Activated CD4-positive, alpha-beta memory T cell treated with anti-CD3 and anti-CD28 coated beads, Interleukin-2, amount 10 ng/mL, durations not matched to agents 7 days and 5 days (primary cell): ENCODE measurements at regions not wholly inside any gene's neighbourhood (a gene's known extent, or its start where the extent isn't known, plus 50 kb on each side); places are given as distances from the start of the nearest gene placed in this dataset.

Experiments
- CTCF ChIA-PET: fragments of 350-600 bp; sonication (Branson Sonifier 250); formaldehyde crosslinking; loops from one replicate; lab custom pipeline; 2021; ENCODE audit warnings: antibody characterized with exemption, inconsistent platforms; lab: Charles Lee
- POLR2A ChIA-PET: fragments of 350-600 bp; sonication (Branson Sonifier 250); formaldehyde crosslinking; loops from one replicate; lab custom pipeline; 2021; ENCODE audit warnings: antibody characterized with exemption; lab: Charles Lee
- DNase-seq: peaks from one replicate; pipeline ENCODE4 v3.0.0-alpha.2; 2020
- H3K27ac Mint-ChIP-seq: one replicate; pipeline ENCODE4 v1.8.0; 2021; ENCODE audit warnings: mild to moderate bottlenecking, mixed read lengths
- H3K27me3 Mint-ChIP-seq: one replicate; pipeline ENCODE4 v1.8.0; 2021; ENCODE audit warnings: mixed read lengths
- H3K36me3 Mint-ChIP-seq: one replicate; pipeline ENCODE4 v1.8.0; 2021; ENCODE audit warnings: low read depth, mixed read lengths
- H3K4me1 Mint-ChIP-seq: one replicate; pipeline ENCODE4 v1.8.0; 2021; ENCODE audit warnings: mixed read lengths
- H3K4me3 Mint-ChIP-seq: one replicate; pipeline ENCODE4 v1.8.0; 2021; ENCODE audit warnings: mild to moderate bottlenecking, mixed read lengths
- H3K9me3 Mint-ChIP-seq: one replicate; pipeline ENCODE4 v1.8.0; 2021; ENCODE audit warnings: mixed read lengths

DNA sequence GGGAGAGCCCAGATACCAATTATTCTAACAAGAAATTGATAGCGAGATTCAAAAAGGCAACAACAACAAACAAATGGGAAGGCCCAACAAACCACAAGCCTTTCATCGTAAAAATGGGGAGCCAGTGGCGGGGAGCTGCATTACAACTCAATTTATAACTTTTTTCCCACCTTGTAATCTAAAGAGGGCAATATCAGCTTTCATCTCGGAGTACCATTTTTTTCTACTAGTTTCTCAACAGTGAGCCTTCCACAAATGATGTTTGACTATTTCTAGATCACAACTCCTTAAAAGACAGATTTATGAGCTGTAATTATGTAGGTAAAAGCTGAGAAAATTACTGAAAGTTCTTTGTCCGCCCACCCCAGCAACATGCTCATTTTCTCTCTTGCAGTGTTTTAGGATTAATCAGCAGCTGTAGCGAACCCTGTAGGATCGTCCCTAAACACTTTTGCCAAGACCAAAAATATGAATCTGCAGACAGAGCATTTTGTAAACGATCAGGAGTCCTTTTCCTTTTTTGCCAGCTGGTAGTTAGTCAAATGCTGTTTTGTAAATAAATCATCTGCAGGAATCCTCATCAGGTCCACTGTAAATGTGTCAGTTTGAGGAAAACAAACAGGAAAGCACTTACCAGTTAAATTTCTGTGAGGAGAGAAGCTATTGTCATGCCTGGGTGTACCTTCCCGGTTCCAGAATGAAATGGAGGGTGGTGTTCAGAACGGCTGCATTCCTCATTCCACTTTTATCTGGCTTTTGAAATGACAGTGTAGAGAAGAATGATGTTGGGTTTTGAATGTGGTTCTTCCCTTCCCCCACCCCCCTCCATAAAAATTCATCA lies 53.2 kb downstream of the EEF1B2 start:
- Mint-ChIP-seq H3K27ac (no peak overlapping the region), H3K4me1 (peaks cover 5% of the 10 kb centered on the region), H3K36me3 (no peaks in the 10 kb centered on the region), H3K27me3 (peaks cover 25% of the 10 kb centered on the region), H3K4me3 (no peak overlapping the region), H3K9me3 (no peaks in the 10 kb centered on the region)
- POLR2A ChIA-PET = interaction anchor here (1.5 kb wide), 1 partner anchor 46 kb away, joined by 3 read pairs; no protein-coding TSS in a partner anchor
- DNase-seq = no peak
- CTCF ChIA-PET = interaction anchor here (0.6 to 0.7 kb wide), 4 partner anchors 8 to 384 kb away, joined by 3 to 4 read pairs (median 3); no protein-coding TSS in a partner anchor

DNA sequence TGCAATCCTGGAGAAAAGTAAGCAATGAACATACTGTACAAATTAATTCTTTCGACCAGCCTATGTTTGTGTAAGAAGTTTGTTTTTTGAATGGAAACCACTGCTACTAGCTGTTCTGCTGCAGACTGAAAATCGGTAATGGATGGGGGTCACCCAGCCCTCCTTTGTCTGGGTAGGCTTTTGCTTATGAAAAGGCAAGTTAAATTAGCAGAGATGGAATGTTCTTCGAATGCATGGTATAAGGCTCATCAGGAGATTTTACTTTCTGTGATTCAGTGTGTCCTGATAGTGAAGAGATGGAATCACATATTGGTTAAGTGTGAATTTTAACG lies 53.8 kb downstream of the EEF1B2 start:
- H3K27me3 Mint-ChIP-seq = peaks cover 26% of the 10 kb centered on the region
- peaks cover 7% of the 10 kb centered on the region for H3K4me1 Mint-ChIP-seq
- no peaks in the 10 kb centered on the region for H3K9me3 Mint-ChIP-seq
- POLR2A ChIA-PET = interaction anchor here (1.5 kb wide), 1 partner anchor 46 kb away, joined by 3 read pairs; no protein-coding TSS in a partner anchor
- no peak overlapping the region for H3K4me3 Mint-ChIP-seq
- no peaks in the 10 kb centered on the region for H3K36me3 Mint-ChIP-seq
- CTCF ChIA-PET = interaction anchor here (0.7 kb wide), 1 partner anchor 25 kb away, joined by 4 read pairs; no protein-coding TSS in a partner anchor
- H3K27ac Mint-ChIP-seq = no peak overlapping the region
- no peak for DNase-seq

DNA sequence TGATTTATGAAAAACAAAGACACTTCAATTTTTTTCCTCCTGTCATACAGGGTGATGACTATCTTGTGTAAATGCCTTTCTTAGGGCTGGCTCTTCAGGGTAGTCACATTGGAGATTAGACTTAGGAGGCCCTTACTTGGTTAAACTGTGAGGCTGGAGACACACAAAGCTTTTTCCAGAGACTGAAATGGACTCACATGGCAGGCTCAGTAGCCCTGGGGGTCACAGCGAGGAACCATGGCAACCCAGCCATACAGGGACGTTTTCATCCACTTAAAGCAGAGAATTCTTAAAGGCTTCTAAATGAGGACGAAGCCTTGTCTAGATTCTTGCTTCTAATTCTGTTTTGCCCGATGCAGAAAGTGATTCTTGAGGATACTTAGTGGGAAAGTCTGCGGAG lies 57.3 kb upstream of the ZDBF2 start:
- DNase-seq = no peak
- Mint-ChIP-seq H3K27ac (no peak overlapping the region), H3K4me1 (peaks cover 16% of the 10 kb centered on the region), H3K4me3 (no peak overlapping the region), H3K9me3 (no peaks in the 10 kb centered on the region), H3K27me3 (peaks cover 24% of the 10 kb centered on the region), H3K36me3 (no peaks in the 10 kb centered on the region)
- CTCF ChIA-PET = no interaction called here
- POLR2A ChIA-PET = no interaction called here

DNA sequence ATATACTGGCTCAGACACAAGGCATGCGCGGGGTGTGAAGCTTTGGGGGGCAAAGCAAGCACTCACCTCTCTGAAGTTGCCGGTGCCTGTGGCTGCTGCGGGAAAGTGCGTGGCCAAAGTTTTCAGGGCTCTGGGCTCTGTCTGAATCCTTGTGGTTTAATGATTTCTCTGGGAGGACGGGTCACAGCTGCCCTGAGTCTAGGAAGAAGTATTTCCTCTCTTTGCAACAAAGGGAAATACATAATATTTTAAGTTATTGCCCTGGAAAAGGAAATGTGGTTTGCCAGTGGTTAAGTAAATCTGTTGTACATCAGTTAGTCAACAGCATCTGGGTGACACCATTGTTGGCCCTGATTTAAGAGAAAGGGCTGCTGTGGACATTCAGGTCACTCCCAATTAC lies 56.7 kb upstream of the ZDBF2 start:
- Mint-ChIP-seq H3K36me3 (no peaks in the 10 kb centered on the region), H3K4me3 (no peak overlapping the region), H3K27ac (no peak overlapping the region), H3K4me1 (peaks cover 16% of the 10 kb centered on the region), H3K9me3 (no peaks in the 10 kb centered on the region), H3K27me3 (peaks cover 21% of the 10 kb centered on the region)
- DNase-seq = no peak
- ChIA-PET CTCF (no interaction called here), POLR2A (no interaction called here)

DNA sequence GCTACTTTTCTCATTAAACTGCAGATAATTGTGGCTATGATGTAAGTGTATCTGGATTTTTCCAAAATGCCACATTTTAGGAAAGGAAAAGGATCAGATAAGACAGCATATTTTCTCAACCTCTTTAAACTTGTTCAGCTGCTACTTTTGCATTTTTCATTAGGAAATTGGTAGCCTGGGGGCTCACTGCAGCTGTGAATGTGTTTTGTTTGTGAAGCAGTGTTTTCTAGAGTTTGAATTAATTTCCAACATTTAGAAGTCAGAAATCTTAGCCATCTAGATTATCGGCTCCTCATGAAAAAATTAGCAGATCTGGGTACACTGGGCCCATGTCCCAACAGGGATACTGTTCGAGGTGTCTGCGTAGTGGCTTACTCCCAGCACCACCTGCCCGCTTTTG lies 56.3 kb upstream of the ZDBF2 start:
- no peak overlapping the region for H3K4me3 Mint-ChIP-seq
- H3K9me3 Mint-ChIP-seq = no peaks in the 10 kb centered on the region
- H3K27ac Mint-ChIP-seq = no peak overlapping the region
- no peaks in the 10 kb centered on the region for H3K36me3 Mint-ChIP-seq
- POLR2A ChIA-PET = no interaction called here
- DNase-seq = no peak
- peaks cover 16% of the 10 kb centered on the region for H3K4me1 Mint-ChIP-seq
- peaks cover 20% of the 10 kb centered on the region for H3K27me3 Mint-ChIP-seq
- CTCF ChIA-PET = no interaction called here

DNA sequence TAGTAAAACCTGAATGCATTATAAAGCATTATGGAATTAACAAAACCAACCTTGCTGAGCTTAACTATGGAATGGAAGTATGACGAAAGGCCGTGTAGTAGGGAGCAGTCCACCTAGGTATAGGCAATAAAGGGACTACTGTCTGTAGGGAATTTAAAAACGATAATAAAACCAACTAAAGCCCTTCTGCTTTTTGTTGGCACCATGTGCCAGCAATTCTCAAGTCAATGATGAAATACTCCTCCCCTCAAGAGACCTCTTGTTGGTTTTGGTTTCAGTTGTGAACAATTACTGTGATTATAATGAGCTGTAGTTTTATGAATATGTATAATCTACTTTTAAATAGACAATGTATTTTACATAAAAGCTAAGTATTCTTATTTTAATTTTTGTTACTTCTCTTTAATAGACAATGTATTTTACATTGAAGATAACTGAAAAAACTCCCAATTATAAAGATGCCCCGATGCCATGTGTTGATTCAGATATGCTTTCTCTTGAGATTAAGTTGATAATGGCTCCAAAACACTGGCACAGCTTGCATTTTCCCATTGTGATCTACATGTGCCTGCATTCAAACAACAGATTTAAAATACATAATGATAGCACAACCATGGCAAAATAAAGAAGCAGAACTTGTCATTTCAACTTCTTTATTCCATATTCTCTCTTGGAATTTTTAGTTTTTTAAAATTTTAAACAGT lies 55.5 kb upstream of the ZDBF2 start:
- Mint-ChIP-seq H3K27me3 (peaks cover 17% of the 10 kb centered on the region), H3K4me1 (peaks cover 16% of the 10 kb centered on the region), H3K36me3 (no peaks in the 10 kb centered on the region), H3K9me3 (no peaks in the 10 kb centered on the region), H3K27ac (no peak overlapping the region), H3K4me3 (no peak overlapping the region)
- ChIA-PET CTCF (interaction anchor here (0.6 kb wide), 1 partner anchor 76 kb away, joined by 3 read pairs; no protein-coding TSS in a partner anchor), POLR2A (no interaction called here)
- DNase-seq = no peak

DNA sequence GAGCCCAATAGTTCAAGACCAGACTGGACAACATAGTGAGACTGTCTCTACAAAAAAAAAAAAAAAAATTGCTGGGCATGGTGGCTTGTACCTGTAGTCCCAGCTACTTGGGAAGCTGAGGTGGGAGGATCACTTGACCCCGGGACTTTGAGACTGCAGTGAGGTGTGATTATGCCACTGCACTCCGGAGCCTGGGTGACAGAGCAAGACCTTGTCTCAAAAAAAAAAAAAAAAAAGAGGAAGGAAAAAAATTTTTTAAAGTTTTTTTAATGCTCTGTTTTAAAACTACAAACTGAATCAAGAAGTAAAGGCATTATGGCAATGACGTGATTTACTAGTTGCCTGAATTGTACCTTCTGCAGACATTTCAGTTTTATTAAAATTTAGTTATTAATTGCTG lies 54.5 kb upstream of the ZDBF2 start:
- H3K27ac Mint-ChIP-seq = no peak overlapping the region
- ChIA-PET POLR2A (no interaction called here), CTCF (no interaction called here)
- H3K27me3 Mint-ChIP-seq = peaks cover 17% of the 10 kb centered on the region
- H3K4me3 Mint-ChIP-seq = no peak overlapping the region
- DNase-seq = no peak
- H3K9me3 Mint-ChIP-seq = no peaks in the 10 kb centered on the region
- H3K36me3 Mint-ChIP-seq = no peaks in the 10 kb centered on the region
- H3K4me1 Mint-ChIP-seq = peaks cover 16% of the 10 kb centered on the region

DNA sequence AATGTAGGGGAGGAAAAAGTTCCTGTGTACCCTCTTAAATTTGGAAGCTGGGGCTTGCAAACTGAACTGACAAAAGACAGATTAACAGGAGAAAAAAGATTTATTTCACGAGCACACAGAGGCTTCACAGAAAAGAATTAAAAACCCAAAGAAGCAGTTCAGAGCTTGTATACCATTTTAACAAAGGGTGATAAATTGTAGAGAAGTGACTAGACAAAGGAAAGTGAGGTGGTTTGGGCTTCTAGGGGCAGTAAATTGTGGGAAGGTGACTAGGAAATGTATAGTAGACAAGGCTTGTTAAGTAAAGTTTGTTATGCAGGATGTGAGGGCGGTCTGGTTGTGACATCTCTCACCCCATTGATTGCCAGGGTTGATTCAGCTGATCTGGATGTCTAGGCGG lies 53.5 kb upstream of the ZDBF2 start:
- no peak overlapping the region for H3K4me3 Mint-ChIP-seq
- H3K27ac Mint-ChIP-seq = no peak overlapping the region
- no peaks in the 10 kb centered on the region for H3K36me3 Mint-ChIP-seq
- H3K27me3 Mint-ChIP-seq = peaks cover 11% of the 10 kb centered on the region
- peaks cover 20% of the 10 kb centered on the region for H3K4me1 Mint-ChIP-seq
- DNase-seq = no peak
- CTCF ChIA-PET = interaction anchor here (0.6 to 1.3 kb wide), 2 partner anchors 57 to 658 kb away, joined by 3 read pairs; no protein-coding TSS in a partner anchor
- POLR2A ChIA-PET = no interaction called here
- H3K9me3 Mint-ChIP-seq = no peaks in the 10 kb centered on the region
